Keratinocyte (primary cell): ENCODE measurements at regions not wholly inside any gene's neighbourhood (a gene's known extent, or its start where the extent isn't known, plus 50 kb on each side); places are given as distances from the start of the nearest gene placed in this dataset.

ENCODE experiments used
- DNase-seq: peaks from one replicate; pipeline ENCODE4 v3.0.0-alpha.2; 2011; ENCODE audit warnings: low read depth, missing footprints, low spot score
- FAIRE-seq: peaks from 2 replicates; lab custom pipeline; 2011; peaks lifted over from hg19 to GRCh38; lab: Jason Lieb, UNC
- H2AFZ ChIP-seq: 2 replicates; pipeline ENCODE4 v1.6.0; 2012; ENCODE audit warnings: low read length, control low read depth, inconsistent platforms; ENCODE audit not compliant: control insufficient read depth
- H3K27ac ChIP-seq: 2 replicates; pipeline ENCODE4 v1.5.1; 2011; ENCODE audit warnings: low read length; ENCODE audit not compliant: control insufficient read depth, insufficient read depth
- H3K27me3 ChIP-seq: 3 replicates; pipeline ENCODE4 v1.6.0; 2011; ENCODE audit warnings: low read length; ENCODE audit not compliant: control insufficient read depth, insufficient read depth; ENCODE audit errors: extremely low read depth
- H3K36me3 ChIP-seq, 2 experiments: 2 replicates in 1 of 2; 3 replicates in 1 of 2; pipeline ENCODE4 v1.5.1; 2011; ENCODE audit warnings: low read length in 2 of 2, mild to moderate bottlenecking in 1 of 2; ENCODE audit not compliant: control insufficient read depth in 2 of 2, insufficient read depth in 2 of 2; ENCODE audit errors: extremely low read depth in 1 of 2
- H3K4me1 ChIP-seq: 3 replicates; pipeline ENCODE4 v1.5.1; 2011; ENCODE audit warnings: low read length; ENCODE audit not compliant: control insufficient read depth, insufficient read depth; ENCODE audit errors: extremely low read depth
- H3K4me2 ChIP-seq: 3 replicates; pipeline ENCODE4 v1.6.0; 2011; ENCODE audit warnings: low read depth, low read length; ENCODE audit not compliant: control insufficient read depth, insufficient read depth; ENCODE audit errors: extremely low read depth
- H3K4me3 ChIP-seq, 3 experiments: fragments of 200-600 bp in 1 of 3; sonication (generic) in 1 of 3; 2 replicates in 2 of 3; 3 replicates in 1 of 3; pipeline ENCODE4 v1.5.1; 2011 to 2016; ENCODE audit warnings: low read length in 3 of 3, mild to moderate bottlenecking in 3 of 3, control low read depth in 2 of 3, inconsistent platforms in 1 of 3, low read depth in 1 of 3, mixed read lengths in 1 of 3, mixed run types in 1 of 3, moderate library complexity in 1 of 3; ENCODE audit not compliant: control insufficient read depth in 2 of 3, insufficient read depth in 2 of 3; ENCODE audit errors: extremely low read depth in 1 of 3
- H3K79me2 ChIP-seq: 2 replicates; pipeline ENCODE4 v1.6.0; 2012; ENCODE audit warnings: low read length; ENCODE audit not compliant: control insufficient read depth, insufficient read depth
- H3K9ac ChIP-seq: 3 replicates; pipeline ENCODE4 v1.6.0; 2011; ENCODE audit warnings: low read length; ENCODE audit not compliant: control insufficient read depth, insufficient read depth; ENCODE audit errors: extremely low read depth
- H3K9me1 ChIP-seq: 3 replicates; pipeline ENCODE4 v1.6.0; 2011; ENCODE audit warnings: low read length; ENCODE audit not compliant: control insufficient read depth, insufficient read depth; ENCODE audit errors: extremely low read depth
- H3K9me3 ChIP-seq: 2 replicates; pipeline ENCODE4 v1.5.1; 2012; ENCODE audit warnings: low read depth, low read length; ENCODE audit not compliant: control insufficient read depth
- H4K20me1 ChIP-seq: 3 replicates; pipeline ENCODE4 v1.6.0; 2011; ENCODE audit warnings: low read length; ENCODE audit not compliant: control insufficient read depth, insufficient read depth; ENCODE audit errors: extremely low read depth
- EZH2 ChIP-seq: IDR thresholded peaks from one replicate; pipeline ENCODE4 v1.6.1; 2012; ENCODE audit warnings: inconsistent platforms, mild to moderate bottlenecking, low read length, moderate library complexity
- dilution Hi-C: fragments of 300-500 bp; cut with MboI; formaldehyde crosslinking; loops from one replicate; pipeline ENCODE4 v1.7.0; 2020; ENCODE audit warnings: low sequenced_read_pairs; ENCODE audit not compliant: extremely low pct_ligation_motif_present
- TF ChIP-seq, protein P1 (sequence below), 3 experiments: IDR thresholded peaks in 1 of 3; conservative IDR thresholded peaks in 1 of 3; optimal IDR thresholded peaks in 1 of 3; 2 replicates in 2 of 3; 3 replicates in 1 of 3; pipeline versions ENCODE3 to v1.5.1; 2011; ENCODE audit warnings: low read length in 3 of 3, mild to moderate bottlenecking in 3 of 3, moderate library complexity in 2 of 3, control low read depth in 1 of 3, inconsistent platforms in 1 of 3; ENCODE audit not compliant: insufficient read depth in 2 of 3; ENCODE audit errors: extremely low read depth in 1 of 3

GRCh38 chr11:80007616-80008015 lies 566.8 kb upstream of the TENM4 start:
- no peaks in the 10 kb centered on the region for H3K27me3 ChIP-seq
- no peak overlapping the region for H2AFZ ChIP-seq
- H3K9me3 ChIP-seq: no peaks in the 10 kb centered on the region
- dilution Hi-C loops: no loop called here
- DNase-seq (no peak), FAIRE-seq (no peak)
- H3K36me3 ChIP-seq: no peaks in the 10 kb centered on the region
- no peak overlapping the region for H3K4me2 ChIP-seq
- no peaks in the 10 kb centered on the region for H4K20me1 ChIP-seq
- no peak for TF ChIP-seq EZH2
- TF ChIP-seq, protein P1, sequence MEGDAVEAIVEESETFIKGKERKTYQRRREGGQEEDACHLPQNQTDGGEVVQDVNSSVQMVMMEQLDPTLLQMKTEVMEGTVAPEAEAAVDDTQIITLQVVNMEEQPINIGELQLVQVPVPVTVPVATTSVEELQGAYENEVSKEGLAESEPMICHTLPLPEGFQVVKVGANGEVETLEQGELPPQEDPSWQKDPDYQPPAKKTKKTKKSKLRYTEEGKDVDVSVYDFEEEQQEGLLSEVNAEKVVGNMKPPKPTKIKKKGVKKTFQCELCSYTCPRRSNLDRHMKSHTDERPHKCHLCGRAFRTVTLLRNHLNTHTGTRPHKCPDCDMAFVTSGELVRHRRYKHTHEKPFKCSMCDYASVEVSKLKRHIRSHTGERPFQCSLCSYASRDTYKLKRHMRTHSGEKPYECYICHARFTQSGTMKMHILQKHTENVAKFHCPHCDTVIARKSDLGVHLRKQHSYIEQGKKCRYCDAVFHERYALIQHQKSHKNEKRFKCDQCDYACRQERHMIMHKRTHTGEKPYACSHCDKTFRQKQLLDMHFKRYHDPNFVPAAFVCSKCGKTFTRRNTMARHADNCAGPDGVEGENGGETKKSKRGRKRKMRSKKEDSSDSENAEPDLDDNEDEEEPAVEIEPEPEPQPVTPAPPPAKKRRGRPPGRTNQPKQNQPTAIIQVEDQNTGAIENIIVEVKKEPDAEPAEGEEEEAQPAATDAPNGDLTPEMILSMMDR (optimal IDR thresholded peaks at IDR 0.05 in 1 of 3, IDR thresholded peaks at IDR 0.05 in 1 of 3, conservative IDR thresholded peaks at IDR 0.05 in 1 of 3; ENCODE audit: extremely low read depth in 1 of 3, insufficient read depth in 2 of 3, low read length in 3 of 3): no peak
- no peaks in the 10 kb centered on the region for H3K4me1 ChIP-seq
- H3K9ac ChIP-seq: no peak overlapping the region
- H3K4me3 ChIP-seq: no peak overlapping the region
- no peak overlapping the region for H3K27ac ChIP-seq
- H3K9me1 ChIP-seq: no peaks in the 10 kb centered on the region
- H3K79me2 ChIP-seq: no peaks in the 10 kb centered on the region

DNA sequence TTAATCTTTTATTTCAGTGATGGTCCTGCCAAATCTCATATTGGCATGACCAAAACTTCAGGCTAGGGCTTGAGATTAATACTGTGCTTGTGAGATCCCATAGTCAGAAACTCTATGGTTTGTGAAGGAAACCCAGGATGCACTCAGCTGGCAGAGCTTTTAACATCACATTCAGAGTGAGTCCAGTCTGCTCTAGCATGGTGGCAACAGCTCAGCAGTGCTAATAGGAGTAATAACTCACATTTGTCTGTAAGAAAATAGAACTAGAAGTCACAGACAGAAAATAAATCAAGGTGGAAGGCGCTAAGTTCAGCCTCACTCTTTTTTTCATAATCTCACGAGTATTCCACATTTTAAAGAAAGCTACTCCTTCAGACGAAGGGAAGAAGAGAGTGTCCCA lies 549.3 kb upstream of the TENM4 start:
- Histone ChIP-seq H3K79me2 (no peaks in the 10 kb centered on the region), H3K9me3 (no peaks in the 10 kb centered on the region), H3K4me2 (no peak overlapping the region), H3K27me3 (no peaks in the 10 kb centered on the region), H3K27ac (no peak overlapping the region), H3K36me3 (no peaks in the 10 kb centered on the region), H3K4me1 (no peaks in the 10 kb centered on the region), H3K9ac (no peak overlapping the region), H4K20me1 (no peaks in the 10 kb centered on the region), H2AFZ (no peak overlapping the region), H3K4me3 (no peak overlapping the region), H3K9me1 (no peaks in the 10 kb centered on the region)
- TF ChIP-seq, protein P1 (optimal IDR thresholded peaks at IDR 0.05 in 1 of 3, IDR thresholded peaks at IDR 0.05 in 1 of 3, conservative IDR thresholded peaks at IDR 0.05 in 1 of 3; ENCODE audit: extremely low read depth in 1 of 3, insufficient read depth in 2 of 3, low read length in 3 of 3): no peak
- no peak for TF ChIP-seq EZH2
- dilution Hi-C loops: no loop called here
- DNase-seq (no peak), FAIRE-seq (no peak)
